H1 (cell line): ENCODE measurements at regions not wholly inside any gene's neighbourhood (a gene's known extent, or its start where the extent isn't known, plus 50 kb on each side); places are given as distances from the start of the nearest gene placed in this dataset.

Experiments
- CTCF ChIA-PET: fragments of 300-600 bp; sonication (Branson Sonifier 250); formaldehyde crosslinking; loops from one replicate; lab custom pipeline; 2021; ENCODE audit not compliant: partially characterized antibody; lab: Charles Lee
- POLR2A ChIA-PET: fragments of 300-600 bp; sonication (Branson Sonifier 250); formaldehyde crosslinking; loops from one replicate; lab custom pipeline; 2021; ENCODE audit warnings: inconsistent platforms; ENCODE audit not compliant: partially characterized antibody; lab: Charles Lee
- DNase-seq, 2 experiments: peaks; one replicate each; pipeline versions ENCODE4 v3.0.0 to v3.0.0-alpha.2; 2010 to 2022; ENCODE audit warnings: low spot score in 2 of 2, low read depth in 1 of 2, mixed read lengths in 1 of 2
- FAIRE-seq: peaks from 2 replicates; lab custom pipeline; 2011; peaks lifted over from hg19 to GRCh38; lab: Jason Lieb, UNC
- H2AFZ ChIP-seq: 2 replicates; pipeline ENCODE4 v1.8.1; 2012; ENCODE audit warnings: low read length, inconsistent platforms
- H2AK5ac ChIP-seq: 2 replicates; pipeline ENCODE4 v1.6.1; 2013; ENCODE audit warnings: low read depth, low read length
- H2BK120ac ChIP-seq: replicated peaks from 2 replicates; pipeline ENCODE3; 2013; ENCODE audit warnings: low read depth, low read length, inconsistent platforms
- H2BK12ac ChIP-seq: 2 replicates; pipeline ENCODE4 v1.6.1; 2013; ENCODE audit warnings: low read depth, low read length
- H2BK15ac ChIP-seq: 2 replicates; pipeline ENCODE4 v1.6.1; 2013; ENCODE audit warnings: low read length
- H2BK20ac ChIP-seq: 2 replicates; pipeline ENCODE4 v1.6.1; 2013; ENCODE audit warnings: low read length
- H2BK5ac ChIP-seq: 2 replicates; pipeline ENCODE4 v1.6.1; 2013; ENCODE audit warnings: low read depth, low read length
- H3K14ac ChIP-seq: 2 replicates; pipeline ENCODE4 v1.6.1; 2013; ENCODE audit warnings: inconsistent platforms; ENCODE audit not compliant: insufficient read length
- H3K18ac ChIP-seq: 2 replicates; pipeline ENCODE4 v1.6.1; 2013; ENCODE audit warnings: low read length; ENCODE audit errors: extremely low read depth
- H3K23ac ChIP-seq: 2 replicates; pipeline ENCODE4 v1.6.1; 2013; ENCODE audit warnings: inconsistent platforms; ENCODE audit not compliant: insufficient read length
- H3K23me2 ChIP-seq: 2 replicates; pipeline ENCODE4 v1.6.1; 2013; ENCODE audit warnings: low read depth, low read length
- H3K27ac ChIP-seq: 2 replicates; pipeline ENCODE4 v1.6.1; 2011; ENCODE audit warnings: low read depth, low read length, inconsistent platforms
- H3K27me3 ChIP-seq, 4 experiments: replicated peaks in 1 of 4; 1 replicate in 1 of 4; 2 replicates in 3 of 4; pipeline versions ENCODE4 v1.6.1 to v1.8.1; 2011 to 2013; ENCODE audit warnings: low read length in 3 of 4, mild to moderate bottlenecking in 3 of 4, inconsistent platforms in 2 of 4, mixed read lengths in 2 of 4, moderate library complexity in 1 of 4; ENCODE audit not compliant: control insufficient read depth in 3 of 4, insufficient read depth in 3 of 4; ENCODE audit errors: extremely low read depth in 1 of 4
- H3K36me3 ChIP-seq, 4 experiments: 2 replicates each; pipeline versions ENCODE4 v1.6.1 to v1.8.1; 2011 to 2013; ENCODE audit warnings: mild to moderate bottlenecking in 4 of 4, low read length in 3 of 4, moderate library complexity in 2 of 4, control low read depth in 1 of 4, inconsistent platforms in 1 of 4; ENCODE audit not compliant: insufficient read depth in 4 of 4, control insufficient read depth in 2 of 4
- H3K4ac ChIP-seq: replicated peaks from 2 replicates; pipeline ENCODE3; 2013; ENCODE audit warnings: low read length, low read depth, mixed read lengths, inconsistent platforms; ENCODE audit not compliant: insufficient read length
- H3K4me1 ChIP-seq, 4 experiments: replicated peaks in 1 of 4; 1 replicate in 1 of 4; 2 replicates in 3 of 4; pipeline versions ENCODE4 v1.6.1 to v1.8.1; 2011 to 2013; ENCODE audit warnings: low read length in 3 of 4, inconsistent platforms in 2 of 4, mixed read lengths in 1 of 4; ENCODE audit not compliant: insufficient read depth in 4 of 4, control insufficient read depth in 3 of 4
- H3K4me2 ChIP-seq, 2 experiments: 2 replicates each; pipeline versions ENCODE4 v1.6.1 to v1.8.1; 2011 to 2013; ENCODE audit warnings: low read depth in 2 of 2, low read length in 2 of 2, control low read depth in 1 of 2, inconsistent platforms in 1 of 2, mild to moderate bottlenecking in 1 of 2; ENCODE audit not compliant: insufficient read depth in 1 of 2
- H3K4me3 ChIP-seq, 4 experiments: fragments of 200-600, 300-600 bp in 1 of 4; sonication (generic), shearing (Covaris generic), sonication (Bioruptor Twin) in 1 of 4; 2 replicates each; pipeline versions ENCODE4 v1.5.1 to v1.8.1; 2011 to 2016; ENCODE audit warnings: low read length in 4 of 4, low read depth in 3 of 4, control low read depth in 2 of 4, inconsistent platforms in 2 of 4, mild to moderate bottlenecking in 2 of 4, mixed read lengths in 1 of 4, moderate library complexity in 1 of 4; ENCODE audit not compliant: insufficient read depth in 2 of 4; ENCODE audit errors: extremely low read depth in 1 of 4
- H3K56ac ChIP-seq: replicated peaks from 2 replicates; pipeline ENCODE3; 2013; ENCODE audit warnings: low read depth, mild to moderate bottlenecking, mixed read lengths, low read length, inconsistent platforms; ENCODE audit not compliant: insufficient read length
- H3K79me1 ChIP-seq: 2 replicates; pipeline ENCODE4 v1.6.1; 2013; ENCODE audit warnings: low read depth, low read length, control low read depth
- H3K79me2 ChIP-seq, 2 experiments: 2 replicates each; pipeline versions ENCODE4 v1.6.1 to v1.8.1; 2012 to 2013; ENCODE audit warnings: low read length in 2 of 2, mild to moderate bottlenecking in 2 of 2, inconsistent platforms in 1 of 2; ENCODE audit not compliant: insufficient read depth in 2 of 2, control insufficient read depth in 1 of 2
- H3K9ac ChIP-seq, 4 experiments: replicated peaks in 1 of 4; 1 replicate in 1 of 4; 2 replicates in 3 of 4; pipeline versions ENCODE4 v1.6.1 to v1.8.1; 2011 to 2013; ENCODE audit warnings: low read depth in 3 of 4, low read length in 3 of 4, control low read depth in 2 of 4, mild to moderate bottlenecking in 2 of 4, moderate library complexity in 2 of 4, inconsistent platforms in 1 of 4; ENCODE audit errors: extremely low read depth in 1 of 4
- H3K9me3 ChIP-seq, 2 experiments: 2 replicates each; pipeline versions ENCODE4 v1.6.1 to v1.8.1; 2012 to 2013; ENCODE audit warnings: mild to moderate bottlenecking in 2 of 2, moderate library complexity in 2 of 2, control low read depth in 1 of 2, inconsistent platforms in 1 of 2, low read depth in 1 of 2, low read length in 1 of 2, mixed read lengths in 1 of 2; ENCODE audit not compliant: insufficient read depth in 2 of 2
- H4K20me1 ChIP-seq, 2 experiments: replicated peaks in 1 of 2; 2 replicates each; pipeline versions ENCODE3 to v1.8.1; 2011 to 2013; ENCODE audit warnings: inconsistent platforms in 2 of 2, low read length in 2 of 2, mild to moderate bottlenecking in 1 of 2; ENCODE audit not compliant: insufficient read depth in 2 of 2, control insufficient read depth in 1 of 2
- H4K5ac ChIP-seq: 2 replicates; pipeline ENCODE4 v1.6.1; 2013; ENCODE audit warnings: low read length, low read depth, mixed read lengths, inconsistent platforms; ENCODE audit not compliant: insufficient read length
- H4K8ac ChIP-seq: 2 replicates; pipeline ENCODE4 v1.8.0; 2013; ENCODE audit warnings: mild to moderate bottlenecking, moderate library complexity, low read length, inconsistent platforms; ENCODE audit not compliant: insufficient read depth; ENCODE audit errors: extremely low read depth
- H4K91ac ChIP-seq: replicated peaks from 2 replicates; pipeline ENCODE3; 2013; ENCODE audit warnings: low read length, mixed read lengths, inconsistent platforms; ENCODE audit not compliant: insufficient read length
- BRCA1 ChIP-seq: IDR thresholded peaks from 2 replicates; pipeline ENCODE4 v1.6.1; 2012; ENCODE audit warnings: low read depth, low read length, improper control_type of control experiment
- HDAC2 ChIP-seq, 2 experiments: fragments of 300-600 bp in 1 of 2; sonication (generic) in 1 of 2; IDR thresholded peaks; 2 replicates each; pipeline ENCODE4 v1.6.1; 2011 to 2012; ENCODE audit warnings: low read depth in 2 of 2, low read length in 2 of 2, mild to moderate bottlenecking in 2 of 2, moderate library complexity in 2 of 2, borderline replicate concordance in 1 of 2, inconsistent platforms in 1 of 2
- HDAC6 ChIP-seq: IDR thresholded peaks from one replicate; pipeline ENCODE4 v1.7.1; 2012; ENCODE audit warnings: low read depth, mild to moderate bottlenecking, inconsistent platforms, low read length, moderate library complexity
- JUND ChIP-seq: IDR thresholded peaks from 2 replicates; pipeline ENCODE4 v1.6.1; 2011; ENCODE audit warnings: mild to moderate bottlenecking, improper control_type of control experiment, low read length
- KDM4A ChIP-seq: IDR thresholded peaks from one replicate; pipeline ENCODE4 v1.7.1; 2012; ENCODE audit warnings: low read depth, mild to moderate bottlenecking, moderate library complexity, low read length, inconsistent platforms; ENCODE audit not compliant: severe bottlenecking
- NANOG ChIP-seq: IDR thresholded peaks from 2 replicates; pipeline ENCODE4 v1.6.1; 2011; ENCODE audit warnings: low read length, low read depth, mild to moderate bottlenecking, inconsistent platforms; ENCODE audit not compliant: insufficient read depth, poor library complexity, severe bottlenecking
- PHF8 ChIP-seq: fragments of 200-600 bp; sonication (generic); conservative IDR thresholded peaks from 2 replicates; pipeline ENCODE4 v1.7.1; 2012; ENCODE audit warnings: low read depth, mild to moderate bottlenecking, inconsistent platforms, low read length, moderate library complexity
- RXRA ChIP-seq: IDR thresholded peaks from 2 replicates; pipeline ENCODE4 v1.6.1; 2011; ENCODE audit warnings: low read depth, mild to moderate bottlenecking, low read length, moderate library complexity; ENCODE audit not compliant: insufficient read depth
- SRF ChIP-seq: IDR thresholded peaks from 2 replicates; pipeline ENCODE4 v1.6.1; 2011; ENCODE audit warnings: mild to moderate bottlenecking, low read depth, low read length, moderate library complexity
- TAF7 ChIP-seq: optimal IDR thresholded peaks from 2 replicates; pipeline ENCODE3; 2011; ENCODE audit warnings: low read depth, mild to moderate bottlenecking, inconsistent platforms, low read length, moderate library complexity, borderline replicate concordance
- ZNF274 ChIP-seq: IDR thresholded peaks from 2 replicates; pipeline ENCODE4 v1.7.0; 2012; ENCODE audit warnings: low read length, borderline replicate concordance; ENCODE audit errors: extremely low read depth
- WGBS, 2 experiments: shearing (Covaris generic) in 1 of 2; methylation state at CpG; one replicate each; pipeline versions ENCODE4 v1.1.6 to v1.1.7; 2013 to 2015; ENCODE audit warnings: low lambda C conversion rate in 2 of 2, mixed read lengths in 2 of 2, inconsistent platforms in 1 of 2, low coverage in 1 of 2, missing lambda C conversion rate in 1 of 2; ENCODE audit not compliant: insufficient replicate concordance in 2 of 2, insufficient coverage in 1 of 2, insufficient read length in 1 of 2; ENCODE audit errors: extremely low coverage in 1 of 2, missing lambda C conversion rate in 1 of 2; 5-methylcytosine and 5-hydroxymethylcytosine counted together

GRCh38 chr6:166715992-166716391 lies 88.9 kb upstream of the RPS6KA2 start:
- Histone ChIP-seq H3K36me3 (no peaks in the 10 kb centered on the region), H3K9ac (no peak overlapping the region), H2BK12ac (no peak overlapping the region), H3K4me2 (no peak overlapping the region), H2BK5ac (no peak overlapping the region), H3K4ac (no peak overlapping the region), H3K27ac (no peak overlapping the region), H2BK120ac (no peak overlapping the region), H3K23ac (no peak overlapping the region), H3K9me3 (no peaks in the 10 kb centered on the region), H3K79me2 (no peaks in the 10 kb centered on the region), H3K14ac (no peak overlapping the region), H4K8ac (no peak overlapping the region), H3K79me1 (no peaks in the 10 kb centered on the region), H2BK15ac (no peak overlapping the region), H4K91ac (no peak overlapping the region), H3K4me1 (no peaks in the 10 kb centered on the region), H2AK5ac (no peak overlapping the region), H2BK20ac (no peak overlapping the region), H2AFZ (no peak overlapping the region), H3K56ac (no peak overlapping the region), H4K20me1 (no peaks in the 10 kb centered on the region), H3K18ac (no peak overlapping the region), H3K23me2 (no peaks in the 10 kb centered on the region), H3K4me3 (no peak overlapping the region), H3K27me3 (no peaks in the 10 kb centered on the region), H4K5ac (no peak overlapping the region)
- no peak for FAIRE-seq
- 83% methylated on average over 8 of the region's 8 CpGs; no CpG with 5 or more reads in 1 of the 2 experiments for WGBS, 2 experiments
- TF ChIP-seq ZNF274 (no peak), RXRA (no peak), NANOG (no peak), SRF (no peak), JUND (no peak), BRCA1 (no peak), HDAC6 (no peak), TAF7 (no peak), KDM4A (no peak), HDAC2 (IDR thresholded peaks at IDR 0.05; ENCODE audit: borderline replicate concordance in 1 of 2, low read depth in 2 of 2, low read length in 2 of 2) (no peak), PHF8 (no peak)
- ChIA-PET POLR2A (no interaction called here), CTCF (interaction anchor here (0.9 to 5.7 kb wide), 9 partner anchors 9 to 250 kb away, joined by 3 to 75 read pairs (median 6); no protein-coding TSS in a partner anchor)
- DNase-seq = no peak
